ENCODE measurements at regions not wholly inside any gene's neighbourhood (a gene's known extent, or its start where the extent isn't known, plus 50 kb on each side); places are given as distances from the start of the nearest gene placed in this dataset.

DNA sequence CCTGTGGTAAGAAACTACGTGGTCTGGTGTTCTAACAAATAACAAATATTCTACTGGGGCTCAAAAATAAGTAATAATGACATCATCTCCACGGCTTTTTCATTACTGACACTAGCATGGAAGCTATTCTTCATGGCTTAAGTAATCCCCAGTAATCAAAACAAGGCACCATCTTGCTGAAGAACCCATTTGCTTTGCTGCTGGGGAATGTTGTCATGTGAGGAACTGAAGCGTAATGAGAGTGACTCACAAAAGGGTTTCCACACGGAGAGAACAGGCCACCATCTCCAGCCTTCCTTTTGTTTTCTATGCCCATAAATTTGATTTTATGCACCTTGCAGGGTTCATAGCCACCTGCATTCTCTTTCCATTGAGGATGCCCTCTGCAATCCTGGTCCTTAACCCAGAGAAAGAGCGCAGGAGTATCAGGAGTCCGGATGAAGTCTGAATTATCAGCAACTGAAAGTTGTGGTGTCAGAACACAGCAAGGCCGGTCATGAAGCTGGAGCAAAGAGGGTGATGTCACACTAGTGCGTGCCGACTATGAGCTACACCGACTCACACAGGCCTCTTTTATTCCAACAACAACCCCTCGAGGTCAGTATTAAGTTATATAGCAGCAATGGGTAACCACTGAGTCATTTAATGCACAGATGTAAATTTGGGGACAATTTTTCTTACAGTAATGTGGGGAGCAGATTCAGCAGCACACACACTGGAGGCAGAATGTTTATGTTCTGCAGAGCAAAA lies 173.7 kb upstream of the SSTR4 start:
- Histone ChIP-seq H3K4me2 (ENCODE audit: low read depth, low read length, poor library complexity, severe bottlenecking) (no peak overlapping the region), H2AFZ (ENCODE audit: low read depth, low read length, severe bottlenecking) (no peak overlapping the region)

DNA sequence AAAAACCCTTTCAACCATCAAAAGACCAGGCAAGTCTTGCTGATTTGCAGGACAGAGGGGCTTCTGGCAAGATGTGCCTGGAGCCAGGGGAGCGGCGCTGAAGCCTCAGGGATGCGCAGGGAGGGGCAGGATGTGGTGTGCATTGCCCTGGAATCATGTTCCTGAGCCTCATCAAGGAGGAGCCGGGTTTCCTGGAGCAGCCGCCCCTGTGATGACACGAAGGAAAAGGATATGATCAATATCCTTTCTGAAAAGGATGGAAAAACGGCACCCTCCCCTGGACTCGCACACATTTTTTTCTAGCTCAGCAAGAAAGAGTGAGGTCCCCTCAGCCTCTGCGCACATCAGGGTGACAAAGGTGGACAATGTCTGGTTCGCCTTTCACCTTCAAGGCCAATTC lies 173.1 kb upstream of the SSTR4 start:
- no peaks in the 10 kb centered on the region for H3K9me3 ChIP-seq (ENCODE audit: insufficient read depth, low read length)
- H3K27ac ChIP-seq (ENCODE audit: low read depth, low read length), result no peak overlapping the region
- no peak overlapping the region for H3K9ac ChIP-seq (ENCODE audit: low read length)
- no peaks in the 10 kb centered on the region for H3K36me3 ChIP-seq (ENCODE audit: low read length)
- H3K79me2 ChIP-seq (ENCODE audit: insufficient read depth, low read length), result no peaks in the 10 kb centered on the region
- no peaks in the 10 kb centered on the region for H3F3A ChIP-seq (ENCODE audit: insufficient read depth)
- H3K27me3 ChIP-seq (ENCODE audit: low read length), result no peaks in the 10 kb centered on the region
- no peak for TF ChIP-seq EZH2phosphoT487 (conservative IDR thresholded peaks at IDR 0.05; ENCODE audit: low read length)
- TF ChIP-seq, protein P1, sequence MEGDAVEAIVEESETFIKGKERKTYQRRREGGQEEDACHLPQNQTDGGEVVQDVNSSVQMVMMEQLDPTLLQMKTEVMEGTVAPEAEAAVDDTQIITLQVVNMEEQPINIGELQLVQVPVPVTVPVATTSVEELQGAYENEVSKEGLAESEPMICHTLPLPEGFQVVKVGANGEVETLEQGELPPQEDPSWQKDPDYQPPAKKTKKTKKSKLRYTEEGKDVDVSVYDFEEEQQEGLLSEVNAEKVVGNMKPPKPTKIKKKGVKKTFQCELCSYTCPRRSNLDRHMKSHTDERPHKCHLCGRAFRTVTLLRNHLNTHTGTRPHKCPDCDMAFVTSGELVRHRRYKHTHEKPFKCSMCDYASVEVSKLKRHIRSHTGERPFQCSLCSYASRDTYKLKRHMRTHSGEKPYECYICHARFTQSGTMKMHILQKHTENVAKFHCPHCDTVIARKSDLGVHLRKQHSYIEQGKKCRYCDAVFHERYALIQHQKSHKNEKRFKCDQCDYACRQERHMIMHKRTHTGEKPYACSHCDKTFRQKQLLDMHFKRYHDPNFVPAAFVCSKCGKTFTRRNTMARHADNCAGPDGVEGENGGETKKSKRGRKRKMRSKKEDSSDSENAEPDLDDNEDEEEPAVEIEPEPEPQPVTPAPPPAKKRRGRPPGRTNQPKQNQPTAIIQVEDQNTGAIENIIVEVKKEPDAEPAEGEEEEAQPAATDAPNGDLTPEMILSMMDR (IDR thresholded peaks at IDR 0.05; ENCODE audit: insufficient read depth, low read length, poor library complexity, severe bottlenecking), result no peak
- no peak overlapping the region for H2AFZ ChIP-seq (ENCODE audit: low read depth, low read length, severe bottlenecking)
- no peak overlapping the region for H3K4me3 ChIP-seq (ENCODE audit: insufficient read depth, low read length, poor library complexity, severe bottlenecking)
- no peak overlapping the region for H3K4me2 ChIP-seq (ENCODE audit: low read depth, low read length, poor library complexity, severe bottlenecking)
- no peaks in the 10 kb centered on the region for H3K9me2 ChIP-seq (replicated peaks; ENCODE audit: insufficient read depth, low read length)
- H4K20me1 ChIP-seq (ENCODE audit: low read depth, low read length), result no peaks in the 10 kb centered on the region

More for the DNA sequence above, 173.7 kb upstream of the SSTR4 start:
- H3K27me3 ChIP-seq (ENCODE audit: low read length), result no peaks in the 10 kb centered on the region
- no peaks in the 10 kb centered on the region for H3K9me2 ChIP-seq (replicated peaks; ENCODE audit: insufficient read depth, low read length)
- H3K36me3 ChIP-seq (ENCODE audit: low read length), result no peaks in the 10 kb centered on the region
- H3K27ac ChIP-seq (ENCODE audit: low read depth, low read length), result no peak overlapping the region
- TF ChIP-seq, protein P1 (IDR thresholded peaks at IDR 0.05; ENCODE audit: insufficient read depth, low read length, poor library complexity, severe bottlenecking), result no peak
- TF ChIP-seq EZH2phosphoT487 (conservative IDR thresholded peaks at IDR 0.05; ENCODE audit: low read length), result no peak
- H3K9me3 ChIP-seq (ENCODE audit: insufficient read depth, low read length), result no peaks in the 10 kb centered on the region
- H3K9ac ChIP-seq (ENCODE audit: low read length), result no peak overlapping the region
- no peak overlapping the region for H3K4me3 ChIP-seq (ENCODE audit: insufficient read depth, low read length, poor library complexity, severe bottlenecking)
- no peaks in the 10 kb centered on the region for H4K20me1 ChIP-seq (ENCODE audit: low read depth, low read length)
- H3F3A ChIP-seq (ENCODE audit: insufficient read depth), result no peaks in the 10 kb centered on the region
- H3K79me2 ChIP-seq (ENCODE audit: insufficient read depth, low read length), result no peaks in the 10 kb centered on the region

DNA sequence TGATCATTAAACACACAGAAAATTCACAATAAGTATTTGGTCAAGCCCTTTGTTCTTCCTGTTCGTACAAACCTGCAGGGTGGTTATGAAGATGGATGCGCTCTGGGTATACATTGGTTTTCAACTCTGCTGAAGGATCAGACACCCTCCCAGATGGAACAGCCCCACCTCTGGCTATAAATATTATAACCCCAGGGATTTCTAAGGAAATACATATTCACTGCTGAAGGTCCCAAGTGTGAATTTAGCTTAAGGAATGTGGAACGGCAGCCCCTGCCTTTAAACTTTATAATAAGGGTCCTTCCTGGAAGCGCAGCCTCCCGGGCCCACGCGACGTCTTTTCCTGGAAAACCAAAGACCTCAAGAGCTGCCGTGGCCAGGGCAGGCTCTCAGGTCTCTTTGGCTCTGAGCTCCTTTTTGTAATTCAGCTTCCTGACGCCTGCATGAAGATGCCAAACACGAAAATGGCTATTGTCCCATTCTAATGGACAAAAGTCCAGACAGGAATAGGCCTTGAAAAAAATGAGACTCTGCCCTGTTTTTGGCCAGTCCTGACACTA lies 172.4 kb upstream of the SSTR4 start:
- Histone ChIP-seq H3K9ac (ENCODE audit: low read length) (no peak overlapping the region), H3K4me3 (ENCODE audit: insufficient read depth, low read length, poor library complexity, severe bottlenecking) (no peak overlapping the region), H3K27me3 (ENCODE audit: low read length) (no peaks in the 10 kb centered on the region), H3K9me2 (replicated peaks; ENCODE audit: insufficient read depth, low read length) (no peaks in the 10 kb centered on the region), H3F3A (ENCODE audit: insufficient read depth) (no peaks in the 10 kb centered on the region), H3K4me2 (ENCODE audit: low read depth, low read length, poor library complexity, severe bottlenecking) (no peak overlapping the region), H3K9me3 (ENCODE audit: insufficient read depth, low read length) (no peaks in the 10 kb centered on the region), H3K27ac (ENCODE audit: low read depth, low read length) (no peak overlapping the region), H4K20me1 (ENCODE audit: low read depth, low read length) (no peaks in the 10 kb centered on the region), H3K36me3 (ENCODE audit: low read length) (no peaks in the 10 kb centered on the region), H3K79me2 (ENCODE audit: insufficient read depth, low read length) (no peaks in the 10 kb centered on the region), H2AFZ (ENCODE audit: low read depth, low read length, severe bottlenecking) (no peak overlapping the region)
- no peak for TF ChIP-seq EZH2phosphoT487 (conservative IDR thresholded peaks at IDR 0.05; ENCODE audit: low read length)
- TF ChIP-seq, protein P1 (IDR thresholded peaks at IDR 0.05; ENCODE audit: insufficient read depth, low read length, poor library complexity, severe bottlenecking), result no peak

All from SU-DHL-6 (cell line).